Naive thymus-derived CD8-positive, alpha-beta T cell (primary cell): ENCODE measurements at regions not wholly inside any gene's neighbourhood (a gene's known extent, or its start where the extent isn't known, plus 50 kb on each side); places are given as distances from the start of the nearest gene placed in this dataset.

Experiments
- ATAC-seq, 2 donors: fragments of 150-1000 bp; cut with Tn5 transposase in 1 of 2; sonication (Bioruptor Pico), chemical (Tn5 transposase) in 1 of 2; 1 replicate in 1 of 2; 2 replicates in 1 of 2; pipeline ENCODE4 v1.10.0; 2021; ENCODE audit warnings: mild to moderate bottlenecking in 2 of 2, moderate library complexity in 2 of 2
- POLR2A ChIA-PET: fragments of 350-600 bp; sonication (Branson Sonifier 250); formaldehyde crosslinking; loops from one replicate; lab custom pipeline; 2021; ENCODE audit warnings: antibody characterized with exemption; lab: Charles Lee
- DNase-seq, 10 donors: peaks; one replicate each; pipeline versions ENCODE4 v3.0.0 to v3.0.0-alpha.2; 2020 to 2022
- H3K27ac Mint-ChIP-seq, 10 donors: one replicate each; pipeline ENCODE4 v1.8.0; 2020 to 2022; ENCODE audit warnings: mild to moderate bottlenecking in 10 of 10, mixed read lengths in 10 of 10, moderate library complexity in 4 of 10, inconsistent platforms in 1 of 10
- H3K27me3 Mint-ChIP-seq, 5 donors: one replicate each; pipeline ENCODE4 v1.8.0; 2021 to 2022; ENCODE audit warnings: mixed read lengths in 5 of 5
- H3K36me3 Mint-ChIP-seq, 3 donors: one replicate each; pipeline ENCODE4 v1.8.0; 2020 to 2022; ENCODE audit warnings: mixed read lengths in 3 of 3, mild to moderate bottlenecking in 2 of 3, inconsistent platforms in 1 of 3
- H3K4me1 Mint-ChIP-seq, 4 donors: one replicate each; pipeline ENCODE4 v1.8.0; 2021 to 2022; ENCODE audit warnings: mixed read lengths in 4 of 4
- H3K4me3 Mint-ChIP-seq, 10 donors: one replicate each; pipeline ENCODE4 v1.8.0; 2020 to 2022; ENCODE audit warnings: mild to moderate bottlenecking in 10 of 10, mixed read lengths in 10 of 10, moderate library complexity in 6 of 10, inconsistent platforms in 1 of 10
- H3K9me3 Mint-ChIP-seq, 9 donors: one replicate each; pipeline ENCODE4 v1.8.0; 2020 to 2022; ENCODE audit warnings: mixed read lengths in 9 of 9, mild to moderate bottlenecking in 3 of 9, inconsistent platforms in 1 of 9, moderate library complexity in 1 of 9

- DNase-seq (no peak), ATAC-seq (no peak)
- H3K4me1 Mint-ChIP-seq, result no peaks in the 10 kb centered on the region
- H3K27me3 Mint-ChIP-seq, result no peaks in the 10 kb centered on the region
- H3K27ac Mint-ChIP-seq, result no peak overlapping the region
- peaks cover 0 to 7% (median 0%) of the 10 kb centered on the region in 3 donors for H3K36me3 Mint-ChIP-seq
- POLR2A ChIA-PET, result no interaction called here
- peaks cover 0 to 15% (median 4%) of the 10 kb centered on the region in 9 donors for H3K9me3 Mint-ChIP-seq
- no peak overlapping the region for H3K4me3 Mint-ChIP-seq
Observed at GRCh38 chr20:11067359-11067758, 393.6 kb upstream of the JAG1 start.

GRCh38 chr20:11072982-11073381 is 399.2 kb upstream of the JAG1 start:
- H3K4me1 Mint-ChIP-seq, result no peaks in the 10 kb centered on the region
- no peak overlapping the region for H3K4me3 Mint-ChIP-seq
- no peaks in the 10 kb centered on the region for H3K27me3 Mint-ChIP-seq
- no peak for ATAC-seq
- POLR2A ChIA-PET, result no interaction called here
- H3K27ac Mint-ChIP-seq, result no peak overlapping the region
- DNase-seq, result no peak
- H3K9me3 Mint-ChIP-seq, result peaks cover 0 to 21% (median 9%) of the 10 kb centered on the region in 9 donors
- peaks cover 0 to 7% (median 0%) of the 10 kb centered on the region in 3 donors for H3K36me3 Mint-ChIP-seq

GRCh38 chr20:11076434-11077105 is 402.8 kb upstream of the JAG1 start:
- POLR2A ChIA-PET, result no interaction called here
- ATAC-seq (no peak), DNase-seq (no peak)
- peaks cover 0 to 7% (median 0%) of the 10 kb centered on the region in 3 donors for H3K36me3 Mint-ChIP-seq
- H3K4me3 Mint-ChIP-seq, result no peak overlapping the region
- no peaks in the 10 kb centered on the region for H3K4me1 Mint-ChIP-seq
- peaks cover 0 to 3% (median 0%) of the 10 kb centered on the region in 5 donors for H3K27me3 Mint-ChIP-seq
- no peak overlapping the region for H3K27ac Mint-ChIP-seq
- peaks cover 0 to 18% (median 10%) of the 10 kb centered on the region in 9 donors for H3K9me3 Mint-ChIP-seq

- Mint-ChIP-seq H3K9me3 (peaks cover 0 to 17% (median 7%) of the 10 kb centered on the region in 9 donors), H3K36me3 (peaks cover 0 to under 1% (median 0%) of the 10 kb centered on the region in 3 donors), H3K4me1 (no peaks in the 10 kb centered on the region), H3K27ac (no peak overlapping the region), H3K4me3 (no peak overlapping the region), H3K27me3 (peaks cover 0 to 10% (median 0%) of the 10 kb centered on the region in 5 donors)
- ATAC-seq (no peak), DNase-seq (no peak)
- POLR2A ChIA-PET, result no interaction called here
Observed at GRCh38 chr20:11077226-11077625, 403.4 kb upstream of the JAG1 start.

GRCh38 chr20:11080010-11080409 is 406.2 kb upstream of the JAG1 start:
- no peak for DNase-seq
- H3K27me3 Mint-ChIP-seq, result peaks cover 0 to 10% (median 0%) of the 10 kb centered on the region in 5 donors
- H3K9me3 Mint-ChIP-seq, result peaks cover 0 to 11% (median 2%) of the 10 kb centered on the region in 9 donors
- no peak for ATAC-seq
- no peak overlapping the region for H3K4me3 Mint-ChIP-seq
- POLR2A ChIA-PET, result no interaction called here
- H3K36me3 Mint-ChIP-seq, result no peaks in the 10 kb centered on the region
- H3K4me1 Mint-ChIP-seq, result no peaks in the 10 kb centered on the region
- H3K27ac Mint-ChIP-seq, result no peak overlapping the region

- Mint-ChIP-seq H3K27ac (no peak overlapping the region), H3K36me3 (no peaks in the 10 kb centered on the region), H3K4me3 (no peak overlapping the region), H3K27me3 (peaks cover 0 to 10% (median 0%) of the 10 kb centered on the region in 5 donors), H3K9me3 (peaks cover 0 to 11% (median 2%) of the 10 kb centered on the region in 9 donors), H3K4me1 (no peaks in the 10 kb centered on the region)
- ATAC-seq (no peak), DNase-seq (no peak)
- POLR2A ChIA-PET, result no interaction called here
Observed at GRCh38 chr20:11080781-11081377, 407.1 kb upstream of the JAG1 start.

- Mint-ChIP-seq H3K27me3 (peaks cover 0 to 10% (median 0%) of the 10 kb centered on the region in 5 donors), H3K36me3 (no peaks in the 10 kb centered on the region), H3K4me3 (no peak overlapping the region), H3K27ac (no peak overlapping the region), H3K4me1 (no peaks in the 10 kb centered on the region), H3K9me3 (peaks cover 0 to 24% (median 2%) of the 10 kb centered on the region in 9 donors)
- POLR2A ChIA-PET, result no interaction called here
- DNase-seq (no peak), ATAC-seq (no peak)
Observed at GRCh38 chr20:11083841-11084240, 410.0 kb upstream of the JAG1 start.

- POLR2A ChIA-PET, result no interaction called here
- no peaks in the 10 kb centered on the region for H3K36me3 Mint-ChIP-seq
- H3K27ac Mint-ChIP-seq, result no peak overlapping the region
- ATAC-seq, result no peak
- DNase-seq, result no peak
- H3K4me1 Mint-ChIP-seq, result no peaks in the 10 kb centered on the region
- H3K9me3 Mint-ChIP-seq, result peaks cover 0 to 24% (median 2%) of the 10 kb centered on the region in 9 donors
- peaks cover 0 to 10% (median 0%) of the 10 kb centered on the region in 5 donors for H3K27me3 Mint-ChIP-seq
- no peak overlapping the region for H3K4me3 Mint-ChIP-seq
Observed at GRCh38 chr20:11084508-11084907, 410.7 kb upstream of the JAG1 start.

- Mint-ChIP-seq H3K4me1 (no peaks in the 10 kb centered on the region), H3K27me3 (peaks cover 0 to 11% (median 0%) of the 10 kb centered on the region in 5 donors)
Observed at GRCh38 chr20:11086970-11087369, 413.2 kb upstream of the JAG1 start.

GRCh38 chr20:11090751-11091150 is 417.0 kb upstream of the JAG1 start:
- peaks cover 0 to 15% (median 0%) of the 10 kb centered on the region in 9 donors for H3K9me3 Mint-ChIP-seq
- H3K36me3 Mint-ChIP-seq, result no peaks in the 10 kb centered on the region
- peaks cover 0 to 4% (median 0%) of the 10 kb centered on the region in 5 donors for H3K27me3 Mint-ChIP-seq

More at GRCh38 chr20:11086970-11087369, 413.2 kb upstream of the JAG1 start:
- peaks cover 0 to 18% (median 2%) of the 10 kb centered on the region in 9 donors for H3K9me3 Mint-ChIP-seq
- POLR2A ChIA-PET, result no interaction called here
- no peak overlapping the region for H3K27ac Mint-ChIP-seq
- H3K4me3 Mint-ChIP-seq, result no peak overlapping the region
- DNase-seq (no peak), ATAC-seq (no peak)
- no peaks in the 10 kb centered on the region for H3K36me3 Mint-ChIP-seq

GRCh38 chr20:11091511-11091910 is 417.7 kb upstream of the JAG1 start:
- Mint-ChIP-seq H3K27ac (no peak overlapping the region), H3K27me3 (peaks cover 0 to 4% (median 0%) of the 10 kb centered on the region in 5 donors), H3K4me3 (no peak overlapping the region), H3K4me1 (no peaks in the 10 kb centered on the region), H3K36me3 (no peaks in the 10 kb centered on the region), H3K9me3 (peaks cover 0 to 22% (median 0%) of the 10 kb centered on the region in 9 donors)
- ATAC-seq (no peak), DNase-seq (no peak)
- POLR2A ChIA-PET, result no interaction called here

More at GRCh38 chr20:11090751-11091150, 417.0 kb upstream of the JAG1 start:
- POLR2A ChIA-PET, result no interaction called here
- H3K27ac Mint-ChIP-seq, result no peak overlapping the region
- DNase-seq, result no peak
- no peaks in the 10 kb centered on the region for H3K4me1 Mint-ChIP-seq
- H3K4me3 Mint-ChIP-seq, result no peak overlapping the region
- ATAC-seq, result no peak

- POLR2A ChIA-PET, result interaction anchor here (0.6 kb wide), 1 partner anchor 1489 kb away, joined by 3 read pairs; no protein-coding TSS in a partner anchor
- peaks cover 0 to 4% (median 0%) of the 10 kb centered on the region in 5 donors for H3K27me3 Mint-ChIP-seq
- ATAC-seq, result no peak
- peaks cover 0 to 28% (median 0%) of the 10 kb centered on the region in 9 donors for H3K9me3 Mint-ChIP-seq
- no peak for DNase-seq
- H3K4me3 Mint-ChIP-seq, result no peak overlapping the region
- no peak overlapping the region for H3K27ac Mint-ChIP-seq
- no peaks in the 10 kb centered on the region for H3K4me1 Mint-ChIP-seq
- H3K36me3 Mint-ChIP-seq, result no peaks in the 10 kb centered on the region
Observed at GRCh38 chr20:11092151-11092550, 418.4 kb upstream of the JAG1 start.

- H3K4me3 Mint-ChIP-seq, result no peak overlapping the region
- no peak overlapping the region for H3K27ac Mint-ChIP-seq
- H3K27me3 Mint-ChIP-seq, result peaks cover 0 to 4% (median 0%) of the 10 kb centered on the region in 5 donors
- ATAC-seq, result no peak
- peaks cover 0 to 21% (median 0%) of the 10 kb centered on the region in 9 donors for H3K9me3 Mint-ChIP-seq
- H3K4me1 Mint-ChIP-seq, result no peaks in the 10 kb centered on the region
- POLR2A ChIA-PET, result no interaction called here
- no peaks in the 10 kb centered on the region for H3K36me3 Mint-ChIP-seq
- DNase-seq, result no peak
Observed at GRCh38 chr20:11094196-11094595, 420.4 kb upstream of the JAG1 start.
